ENCODE measurements at regions not wholly inside any gene's neighbourhood (a gene's known extent, or its start where the extent isn't known, plus 50 kb on each side); places are given as distances from the start of the nearest gene placed in this dataset.

DNA sequence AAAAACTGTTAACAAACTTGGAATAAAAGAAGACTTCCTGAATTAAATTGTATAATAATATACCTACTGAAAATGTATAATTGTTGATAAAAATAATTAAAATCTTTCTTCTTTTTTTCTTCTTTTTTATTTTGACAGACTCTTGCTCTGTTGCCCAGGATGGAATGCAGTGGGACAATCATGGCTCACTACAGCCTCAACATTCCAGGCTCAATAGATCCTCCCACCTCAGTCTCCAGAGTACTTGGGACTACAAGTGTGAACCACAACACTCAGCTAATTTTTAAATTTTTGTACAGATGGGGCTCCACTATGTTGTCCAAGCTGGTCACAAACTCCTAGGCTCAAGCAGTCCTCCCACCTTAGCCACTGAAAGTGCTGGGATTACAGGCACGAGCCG, 1063.8 kb upstream of the CNTN5 start:
- ChIA-PET POLR2A (no interaction called here), CTCF (no interaction called here), RAD21 (ENCODE audit: unreplicated experiment) (no interaction called here), SMC1A (ENCODE audit: uncharacterized antibody, unreplicated experiment) (no interaction called here)
- FAIRE-seq (no peak), ATAC-seq (no peak), DNase-seq (ENCODE audit: low read depth, low spot score) (no peak)
- Histone ChIP-seq H3K36me3 (ENCODE audit: control insufficient read depth in 2 of 2, insufficient read depth in 2 of 2, low read length in 1 of 2) (no peaks in the 10 kb centered on the region), H3K79me2 (ENCODE audit: control insufficient read depth, insufficient read depth, low read length) (no peaks in the 10 kb centered on the region), H3K27ac (ENCODE audit: control insufficient read depth, insufficient read depth) (no peak overlapping the region), H3K9ac (ENCODE audit: control insufficient read depth, insufficient read depth, low read length) (no peak overlapping the region), H4K20me1 (ENCODE audit: control insufficient read depth, insufficient read depth) (no peaks in the 10 kb centered on the region), H3K9me3 (replicated peaks; ENCODE audit: control insufficient read depth, insufficient read depth, low read length) (no peaks in the 10 kb centered on the region), H3K27me3 (replicated peaks in 1 of 2; ENCODE audit: control insufficient read depth in 2 of 2, insufficient read depth in 2 of 2, low read length in 1 of 2) (no peaks in the 10 kb centered on the region), H3K4me1 (ENCODE audit: control insufficient read depth, insufficient read depth, low read length) (no peaks in the 10 kb centered on the region), H3K4me2 (ENCODE audit: control insufficient read depth, insufficient read depth) (no peak overlapping the region), H2AFZ (ENCODE audit: control insufficient read depth, low read depth, low read length) (no peak overlapping the region), H3K4me3 (no peak overlapping the region)
- BruUV-seq (replicated peaks), result no TSS peak
- 39% methylated on average over 2 of the region's 2 CpGs for WGBS (ENCODE audit: insufficient coverage, insufficient replicate concordance, low lambda C conversion rate, missing lambda C conversion rate)
- TF ChIP-seq MYB (IDR thresholded peaks at IDR 0.05; ENCODE audit: borderline replicate concordance, low read depth, low read length), result no peak
- TF ChIP-seq MEF2B (IDR thresholded peaks at IDR 0.05; ENCODE audit: partially characterized antibody, poor library complexity, severe bottlenecking), result no peak
- TF ChIP-seq SP1 (IDR thresholded peaks at IDR 0.05; ENCODE audit: low read depth, low read length), result no peak
- no peak for TF ChIP-seq NR2C2 (IDR thresholded peaks at IDR 0.05; ENCODE audit: borderline replicate concordance, control insufficient read depth, insufficient read length, low read depth)
- TF ChIP-seq, protein P1, sequence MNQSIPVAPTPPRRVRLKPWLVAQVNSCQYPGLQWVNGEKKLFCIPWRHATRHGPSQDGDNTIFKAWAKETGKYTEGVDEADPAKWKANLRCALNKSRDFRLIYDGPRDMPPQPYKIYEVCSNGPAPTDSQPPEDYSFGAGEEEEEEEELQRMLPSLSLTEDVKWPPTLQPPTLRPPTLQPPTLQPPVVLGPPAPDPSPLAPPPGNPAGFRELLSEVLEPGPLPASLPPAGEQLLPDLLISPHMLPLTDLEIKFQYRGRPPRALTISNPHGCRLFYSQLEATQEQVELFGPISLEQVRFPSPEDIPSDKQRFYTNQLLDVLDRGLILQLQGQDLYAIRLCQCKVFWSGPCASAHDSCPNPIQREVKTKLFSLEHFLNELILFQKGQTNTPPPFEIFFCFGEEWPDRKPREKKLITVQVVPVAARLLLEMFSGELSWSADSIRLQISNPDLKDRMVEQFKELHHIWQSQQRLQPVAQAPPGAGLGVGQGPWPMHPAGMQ (IDR thresholded peaks at IDR 0.05; ENCODE audit: borderline replicate concordance), result no peak
- TF ChIP-seq HDAC2 (IDR thresholded peaks at IDR 0.05), result no peak
- TF ChIP-seq BHLHE40 (IDR thresholded peaks at IDR 0.05; ENCODE audit: borderline replicate concordance in 1 of 2, low read depth in 2 of 2, low read length in 1 of 2), result no peak
- no peak for TF ChIP-seq FOXK2 (IDR thresholded peaks at IDR 0.05)
- no peak for TF ChIP-seq SPI1 (IDR thresholded peaks at IDR 0.05; ENCODE audit: borderline replicate concordance, insufficient read depth, low read depth, low read length)
- TF ChIP-seq, protein P2, sequence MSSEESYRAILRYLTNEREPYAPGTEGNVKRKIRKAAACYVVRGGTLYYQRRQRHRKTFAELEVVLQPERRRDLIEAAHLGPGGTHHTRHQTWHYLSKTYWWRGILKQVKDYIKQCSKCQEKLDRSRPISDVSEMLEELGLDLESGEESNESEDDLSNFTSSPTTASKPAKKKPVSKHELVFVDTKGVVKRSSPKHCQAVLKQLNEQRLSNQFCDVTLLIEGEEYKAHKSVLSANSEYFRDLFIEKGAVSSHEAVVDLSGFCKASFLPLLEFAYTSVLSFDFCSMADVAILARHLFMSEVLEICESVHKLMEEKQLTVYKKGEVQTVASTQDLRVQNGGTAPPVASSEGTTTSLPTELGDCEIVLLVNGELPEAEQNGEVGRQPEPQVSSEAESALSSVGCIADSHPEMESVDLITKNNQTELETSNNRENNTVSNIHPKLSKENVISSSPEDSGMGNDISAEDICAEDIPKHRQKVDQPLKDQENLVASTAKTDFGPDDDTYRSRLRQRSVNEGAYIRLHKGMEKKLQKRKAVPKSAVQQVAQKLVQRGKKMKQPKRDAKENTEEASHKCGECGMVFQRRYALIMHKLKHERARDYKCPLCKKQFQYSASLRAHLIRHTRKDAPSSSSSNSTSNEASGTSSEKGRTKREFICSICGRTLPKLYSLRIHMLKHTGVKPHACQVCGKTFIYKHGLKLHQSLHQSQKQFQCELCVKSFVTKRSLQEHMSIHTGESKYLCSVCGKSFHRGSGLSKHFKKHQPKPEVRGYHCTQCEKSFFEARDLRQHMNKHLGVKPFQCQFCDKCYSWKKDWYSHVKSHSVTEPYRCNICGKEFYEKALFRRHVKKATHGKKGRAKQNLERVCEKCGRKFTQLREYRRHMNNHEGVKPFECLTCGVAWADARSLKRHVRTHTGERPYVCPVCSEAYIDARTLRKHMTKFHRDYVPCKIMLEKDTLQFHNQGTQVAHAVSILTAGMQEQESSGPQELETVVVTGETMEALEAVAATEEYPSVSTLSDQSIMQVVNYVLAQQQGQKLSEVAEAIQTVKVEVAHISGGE (CRISPR knock-in tag; IDR thresholded peaks at IDR 0.05), result no peak
- no peak for TF ChIP-seq IKZF1 (conservative IDR thresholded peaks at IDR 0.05)
- no peak for TF ChIP-seq ESRRA (IDR thresholded peaks at IDR 0.05; ENCODE audit: low read length)
- TF ChIP-seq IKZF2 (IDR thresholded peaks at IDR 0.05), result no peak
- TF ChIP-seq BMI1 (IDR thresholded peaks at IDR 0.05; ENCODE audit: borderline replicate concordance), result no peak
- no peak for TF ChIP-seq BACH1 (IDR thresholded peaks at IDR 0.05; ENCODE audit: borderline replicate concordance)
- no peak for TF ChIP-seq CHD1 (IDR thresholded peaks at IDR 0.05; ENCODE audit: low read depth, low read length)
- no peak for TF ChIP-seq HCFC1 (IDR thresholded peaks at IDR 0.05; ENCODE audit: low read length)
- TF ChIP-seq STAT1 (conservative IDR thresholded peaks at IDR 0.05), result no peak
- TF ChIP-seq, protein P3, sequence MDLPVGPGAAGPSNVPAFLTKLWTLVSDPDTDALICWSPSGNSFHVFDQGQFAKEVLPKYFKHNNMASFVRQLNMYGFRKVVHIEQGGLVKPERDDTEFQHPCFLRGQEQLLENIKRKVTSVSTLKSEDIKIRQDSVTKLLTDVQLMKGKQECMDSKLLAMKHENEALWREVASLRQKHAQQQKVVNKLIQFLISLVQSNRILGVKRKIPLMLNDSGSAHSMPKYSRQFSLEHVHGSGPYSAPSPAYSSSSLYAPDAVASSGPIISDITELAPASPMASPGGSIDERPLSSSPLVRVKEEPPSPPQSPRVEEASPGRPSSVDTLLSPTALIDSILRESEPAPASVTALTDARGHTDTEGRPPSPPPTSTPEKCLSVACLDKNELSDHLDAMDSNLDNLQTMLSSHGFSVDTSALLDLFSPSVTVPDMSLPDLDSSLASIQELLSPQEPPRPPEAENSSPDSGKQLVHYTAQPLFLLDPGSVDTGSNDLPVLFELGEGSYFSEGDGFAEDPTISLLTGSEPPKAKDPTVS (IDR thresholded peaks at IDR 0.05; ENCODE audit: low read depth, low read length), result no peak
- TF ChIP-seq CBX3 (IDR thresholded peaks at IDR 0.05; ENCODE audit: borderline replicate concordance, low read depth), result no peak
- in situ Hi-C loops (cut with MboI) (no loop called here), intact Hi-C loops (cut with micrococcal nuclease; ENCODE audit: unreplicated experiment) (no loop called here)

All from GM12878 (cell line).